Lower leg skin (tissue), 3 donors: ENCODE measurements at regions not wholly inside any gene's neighbourhood (a gene's known extent, or its start where the extent isn't known, plus 50 kb on each side); places are given as distances from the start of the nearest gene placed in this dataset.

Experiments used
- CTCF ChIP-seq, 3 donors: fragments of 450-650 bp; IDR thresholded peaks; one replicate each; pipeline ENCODE4 v1.5.1; 2016; ENCODE audit warnings: antibody characterized with exemption in 3 of 3, mild to moderate bottlenecking in 3 of 3, moderate library complexity in 2 of 3
- POLR2A ChIP-seq, 2 donors: fragments of 450-650 bp; IDR thresholded peaks; one replicate each; pipeline ENCODE4 v1.6.1; 2016 to 2017; ENCODE audit warnings: antibody characterized with exemption in 2 of 2, mild to moderate bottlenecking in 1 of 2, moderate library complexity in 1 of 2

DNA sequence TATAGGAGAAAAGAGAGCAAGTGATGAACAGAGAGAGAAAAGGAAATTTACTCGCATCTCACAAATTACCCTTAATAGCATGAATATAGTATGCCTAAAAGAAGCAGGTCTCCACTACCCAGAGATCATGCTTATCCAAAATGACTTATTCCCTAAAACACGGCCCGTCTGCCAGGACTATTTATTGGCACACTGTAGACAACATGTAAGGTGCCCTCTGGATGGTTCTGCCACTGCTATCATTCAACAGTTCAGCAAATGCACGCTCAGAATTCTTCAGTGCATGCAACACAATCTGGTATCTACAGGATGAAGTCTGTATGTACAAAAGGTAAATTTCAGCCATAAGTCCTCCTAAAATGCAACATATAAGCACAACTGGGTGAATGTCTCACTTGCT lies 465.8 kb downstream of the SHQ1 start:
- TF ChIP-seq CTCF (IDR thresholded peaks at IDR 0.05) = no peak
- TF ChIP-seq POLR2A (IDR thresholded peaks at IDR 0.05) = no peak
